ENCODE measurements at regions not wholly inside any gene's neighbourhood (a gene's known extent, or its start where the extent isn't known, plus 50 kb on each side); places are given as distances from the start of the nearest gene placed in this dataset.
"Not testable (repeated sequence)": the region's sequence is repeated elsewhere in the genome, so short reads cannot be mapped to it uniquely, and the experiment has no call there.

GRCh38 chr5:92302356-92302755, 919.2 kb upstream of the ARRDC3 start:
- not testable (repeated sequence) for TF ChIP-seq CTCF, EP300, POLR2A (IDR thresholded peaks at IDR 0.05)
